ENCODE measurements at regions not wholly inside any gene's neighbourhood (a gene's known extent, or its start where the extent isn't known, plus 50 kb on each side); places are given as distances from the start of the nearest gene placed in this dataset.

GRCh38 chr9:93898502-93899426 lies 56.4 kb downstream of the BARX1 start:
- no peak overlapping the region for H3K27ac ChIP-seq (ENCODE audit: control insufficient read depth, insufficient read depth)
- in situ Hi-C loops (cut with MboI): no loop called here
- no peaks in the 10 kb centered on the region; a peak in 1 of 4 replicates for H3K27me3 ChIP-seq (replicated peaks in 1 of 2; ENCODE audit: control insufficient read depth in 2 of 2, insufficient read depth in 2 of 2, low read length in 1 of 2)

More at GRCh38 chr9:93898502-93899426, 56.4 kb downstream of the BARX1 start:
- Histone ChIP-seq H3K79me2 (ENCODE audit: control insufficient read depth, insufficient read depth, low read length) (no peaks in the 10 kb centered on the region), H2AFZ (ENCODE audit: control insufficient read depth, low read depth, low read length) (no peak overlapping the region), H3K4me3 (no peak overlapping the region), H3K9ac (ENCODE audit: control insufficient read depth, insufficient read depth, low read length) (no peak overlapping the region), H3K4me1 (ENCODE audit: control insufficient read depth, insufficient read depth, low read length) (no peaks in the 10 kb centered on the region), H3K4me2 (ENCODE audit: control insufficient read depth, insufficient read depth) (no peak overlapping the region), H3K36me3 (ENCODE audit: control insufficient read depth in 2 of 2, insufficient read depth in 2 of 2, low read length in 1 of 2) (no peaks in the 10 kb centered on the region), H3K9me3 (replicated peaks; ENCODE audit: control insufficient read depth, insufficient read depth, low read length) (no peaks in the 10 kb centered on the region), H4K20me1 (ENCODE audit: control insufficient read depth, insufficient read depth) (no peaks in the 10 kb centered on the region)
- intact Hi-C loops (cut with micrococcal nuclease; ENCODE audit: unreplicated experiment): no loop called here
- no TSS peak for BruUV-seq (replicated peaks)
- 32% methylated on average over 16 of the region's 17 CpGs for WGBS (ENCODE audit: insufficient coverage, insufficient replicate concordance, low lambda C conversion rate, missing lambda C conversion rate)
- ATAC-seq (no peak), DNase-seq (ENCODE audit: low read depth, low spot score) (no peak), FAIRE-seq (no peak)
- RAD21 ChIA-PET (ENCODE audit: unreplicated experiment): no interaction called here
- CTCF ChIA-PET: no interaction called here
- SMC1A ChIA-PET (ENCODE audit: uncharacterized antibody, unreplicated experiment): no interaction called here
- TF ChIP-seq ATF2 (IDR thresholded peaks at IDR 0.05; ENCODE audit: low read length) (no peak), SP1 (IDR thresholded peaks at IDR 0.05; ENCODE audit: low read depth, low read length) (no peak), FOXK2 (IDR thresholded peaks at IDR 0.05) (no peak), YY1 (IDR thresholded peaks at IDR 0.05; ENCODE audit: low read depth, low read length) (no peak), PML (IDR thresholded peaks at IDR 0.05; ENCODE audit: low read length) (no peak), TCF12 (IDR thresholded peaks at IDR 0.05; ENCODE audit: low read depth, low read length) (no peak), BCL11A (IDR thresholded peaks at IDR 0.05; ENCODE audit: low read depth, low read length) (no peak), TCF3 (IDR thresholded peaks at IDR 0.05; ENCODE audit: borderline replicate concordance, insufficient read depth, low read depth, low read length) (no peak), ZNF687 (IDR thresholded peaks at IDR 0.05) (no peak), CREB1 (IDR thresholded peaks at IDR 0.05; ENCODE audit: low read depth) (no peak), GABPA (IDR thresholded peaks at IDR 0.05; ENCODE audit: low read depth) (no peak)
- POLR2A ChIA-PET: no interaction called here
